ENCODE measurements at regions not wholly inside any gene's neighbourhood (a gene's known extent, or its start where the extent isn't known, plus 50 kb on each side); places are given as distances from the start of the nearest gene placed in this dataset.

GRCh38 chr2:128708106-128708816 is 389.6 kb upstream of the HS6ST1 start:
- no peaks in the 10 kb centered on the region for H3K9me3 ChIP-seq (ENCODE audit: control insufficient read depth, insufficient read depth, low read depth, low read length)
- H3K36me3 ChIP-seq (ENCODE audit: control insufficient read depth, insufficient read depth, low read length), result no peaks in the 10 kb centered on the region
- no peak for DNase-seq (ENCODE audit: low read depth in 2 of 2)
- H2AFZ ChIP-seq (ENCODE audit: low read length), result no peak overlapping the region
- H3K79me2 ChIP-seq (ENCODE audit: control insufficient read depth, insufficient read depth, low read length), result no peaks in the 10 kb centered on the region
- no peak overlapping the region for H3K4me3 ChIP-seq (replicated peaks in 1 of 4; ENCODE audit: control extremely low read depth in 1 of 4, insufficient read depth in 1 of 4, low read depth in 3 of 4, low read length in 4 of 4)
- no peak overlapping the region for H3K27ac ChIP-seq (ENCODE audit: insufficient read depth, low read length)
- no peak overlapping the region for H3K4me2 ChIP-seq (ENCODE audit: extremely low read depth, insufficient read depth, low read length)
- peaks cover 2% of the 10 kb centered on the region for H3K27me3 ChIP-seq (ENCODE audit: control insufficient read depth, insufficient read depth, low read length)
- H4K20me1 ChIP-seq (ENCODE audit: control insufficient read depth, extremely low read depth, insufficient read depth, low read length), result no peaks in the 10 kb centered on the region
- TF ChIP-seq EZH2 (IDR thresholded peaks at IDR 0.05; ENCODE audit: low read length, missing control alignments) (no peak), CTCF (conservative IDR thresholded peaks at IDR 0.05 in 1 of 2, IDR thresholded peaks at IDR 0.05 in 1 of 2; ENCODE audit: low read depth in 1 of 2, low read length in 2 of 2) (no peak)
- H3K9ac ChIP-seq (ENCODE audit: insufficient read depth, low read length), result no peak overlapping the region
- H3K4me1 ChIP-seq (ENCODE audit: control insufficient read depth, extremely low read depth, insufficient read depth, low read length), result no peaks in the 10 kb centered on the region

- Histone ChIP-seq H3K36me3 (ENCODE audit: control insufficient read depth, insufficient read depth, low read length) (no peaks in the 10 kb centered on the region), H3K27me3 (ENCODE audit: control insufficient read depth, insufficient read depth, low read length) (peaks cover 2% of the 10 kb centered on the region), H3K9me3 (ENCODE audit: control insufficient read depth, insufficient read depth, low read depth, low read length) (no peaks in the 10 kb centered on the region), H3K79me2 (ENCODE audit: control insufficient read depth, insufficient read depth, low read length) (no peaks in the 10 kb centered on the region), H2AFZ (ENCODE audit: low read length) (no peak overlapping the region), H3K4me2 (ENCODE audit: extremely low read depth, insufficient read depth, low read length) (no peak overlapping the region), H3K4me1 (ENCODE audit: control insufficient read depth, extremely low read depth, insufficient read depth, low read length) (no peaks in the 10 kb centered on the region), H3K27ac (ENCODE audit: insufficient read depth, low read length) (no peak overlapping the region), H4K20me1 (ENCODE audit: control insufficient read depth, extremely low read depth, insufficient read depth, low read length) (no peaks in the 10 kb centered on the region), H3K9ac (ENCODE audit: insufficient read depth, low read length) (no peak overlapping the region), H3K4me3 (replicated peaks in 1 of 4; ENCODE audit: control extremely low read depth in 1 of 4, insufficient read depth in 1 of 4, low read depth in 3 of 4, low read length in 4 of 4) (no peak overlapping the region)
- TF ChIP-seq CTCF (conservative IDR thresholded peaks at IDR 0.05 in 1 of 2, IDR thresholded peaks at IDR 0.05 in 1 of 2; ENCODE audit: low read depth in 1 of 2, low read length in 2 of 2) (no peak), EZH2 (IDR thresholded peaks at IDR 0.05; ENCODE audit: low read length, missing control alignments) (no peak)
- DNase-seq (ENCODE audit: low read depth in 2 of 2), result no peak
Observed at GRCh38 chr2:128710242-128710641, 391.6 kb upstream of the HS6ST1 start.

- H3K4me3 ChIP-seq (replicated peaks in 1 of 4; ENCODE audit: control extremely low read depth in 1 of 4, insufficient read depth in 1 of 4, low read depth in 3 of 4, low read length in 4 of 4), result no peak overlapping the region
- no peaks in the 10 kb centered on the region for H3K36me3 ChIP-seq (ENCODE audit: control insufficient read depth, insufficient read depth, low read length)
- H3K27me3 ChIP-seq (ENCODE audit: control insufficient read depth, insufficient read depth, low read length), result peaks cover 4% of the 10 kb centered on the region
- no peak overlapping the region for H3K27ac ChIP-seq (ENCODE audit: insufficient read depth, low read length)
- H3K4me2 ChIP-seq (ENCODE audit: extremely low read depth, insufficient read depth, low read length), result no peak overlapping the region
- no peaks in the 10 kb centered on the region for H3K79me2 ChIP-seq (ENCODE audit: control insufficient read depth, insufficient read depth, low read length)
- no peak for DNase-seq (ENCODE audit: low read depth in 2 of 2)
- H3K4me1 ChIP-seq (ENCODE audit: control insufficient read depth, extremely low read depth, insufficient read depth, low read length), result no peaks in the 10 kb centered on the region
- no peak for TF ChIP-seq EZH2 (IDR thresholded peaks at IDR 0.05; ENCODE audit: low read length, missing control alignments)
- TF ChIP-seq CTCF (conservative IDR thresholded peaks at IDR 0.05 in 1 of 2, IDR thresholded peaks at IDR 0.05 in 1 of 2; ENCODE audit: low read depth in 1 of 2, low read length in 2 of 2), result no peak
- no peaks in the 10 kb centered on the region for H3K9me3 ChIP-seq (ENCODE audit: control insufficient read depth, insufficient read depth, low read depth, low read length)
- H4K20me1 ChIP-seq (ENCODE audit: control insufficient read depth, extremely low read depth, insufficient read depth, low read length), result no peaks in the 10 kb centered on the region
- no peak overlapping the region for H2AFZ ChIP-seq (ENCODE audit: low read length)
- no peak overlapping the region for H3K9ac ChIP-seq (ENCODE audit: insufficient read depth, low read length)
Observed at GRCh38 chr2:128710729-128711128, 392.1 kb upstream of the HS6ST1 start.
